IMR-90 (cell line): ENCODE measurements at regions not wholly inside any gene's neighbourhood (a gene's known extent, or its start where the extent isn't known, plus 50 kb on each side); places are given as distances from the start of the nearest gene placed in this dataset.

Source experiments
- ATAC-seq: fragments of 200-7000 bp; cut with Tn5 transposase; 2 replicates; pipeline ENCODE4 v1.9.1; 2020; ENCODE audit warnings: low read depth, mild to moderate bottlenecking, moderate library complexity
- BruUV-seq: library from RNA; stranded (reverse); fragments of 400-500 nt; replicated peaks from 2 replicates; lab custom pipeline; 2021; lab: Mats Ljungman, UMichigan
- CTCF ChIA-PET: fragments of 300-600 bp; formaldehyde crosslinking; extraction: SDS; loops from one replicate; lab custom pipeline; 2021; ENCODE audit warnings: antibody characterized with exemption; lab: Yijun Ruan, JAX
- POLR2A ChIA-PET: fragments of 300-600 bp; sonication (Branson Sonifier 250); formaldehyde crosslinking; loops from one replicate; lab custom pipeline; 2022; ENCODE audit warnings: antibody characterized with exemption; ENCODE audit not compliant: unreplicated experiment; lab: Charles Lee
- DNase-seq: peaks from one replicate; pipeline ENCODE4 v3.0.0; 2013
- H2AFZ ChIP-seq: replicated peaks from 2 replicates; pipeline ENCODE3; 2013; ENCODE audit warnings: low read length, mild to moderate bottlenecking; ENCODE audit not compliant: poor library complexity
- H2AK5ac ChIP-seq: 2 replicates; pipeline ENCODE4 v1.6.1; 2013; ENCODE audit warnings: low read depth, low read length, inconsistent platforms
- H2AK9ac ChIP-seq: replicated peaks from 2 replicates; pipeline ENCODE3; 2013; ENCODE audit warnings: mild to moderate bottlenecking, low read depth, low read length, moderate library complexity; ENCODE audit not compliant: poor library complexity
- H2BK120ac ChIP-seq: 2 replicates; pipeline ENCODE4 v1.6.1; 2013; ENCODE audit warnings: low read depth, low read length, inconsistent platforms
- H2BK15ac ChIP-seq: 3 replicates; pipeline ENCODE4 v1.6.1; 2013; ENCODE audit warnings: low read depth, low read length, inconsistent platforms
- H2BK20ac ChIP-seq: 2 replicates; pipeline ENCODE4 v1.6.1; 2013; ENCODE audit warnings: low read depth, mild to moderate bottlenecking, inconsistent platforms, low read length, moderate library complexity
- H2BK5ac ChIP-seq: 2 replicates; pipeline ENCODE4 v1.6.1; 2013; ENCODE audit warnings: mild to moderate bottlenecking, low read depth, low read length, inconsistent platforms; ENCODE audit not compliant: poor library complexity, severe bottlenecking
- H3K14ac ChIP-seq: replicated peaks from 2 replicates; pipeline ENCODE4 v1.6.1; 2013; ENCODE audit warnings: low read depth, low read length, inconsistent platforms
- H3K18ac ChIP-seq: 2 replicates; pipeline ENCODE4 v1.6.1; 2013; ENCODE audit warnings: low read depth, low read length, control low read depth
- H3K23ac ChIP-seq: 2 replicates; pipeline ENCODE4 v1.6.1; 2013; ENCODE audit warnings: low read depth, low read length, inconsistent platforms
- H3K27ac ChIP-seq: 2 replicates; pipeline ENCODE4 v1.5.1; 2013; ENCODE audit warnings: mild to moderate bottlenecking, control low read depth, low read length; ENCODE audit not compliant: insufficient read depth
- H3K27me3 ChIP-seq: 2 replicates; pipeline ENCODE4 v1.6.1; 2013; ENCODE audit warnings: low read length; ENCODE audit not compliant: control insufficient read depth, insufficient read depth
- H3K36me3 ChIP-seq: 2 replicates; pipeline ENCODE4 v1.6.1; 2013; ENCODE audit warnings: low read length, mixed read lengths; ENCODE audit not compliant: control insufficient read depth, insufficient read depth
- H3K4ac ChIP-seq: 2 replicates; pipeline ENCODE4 v1.6.1; 2013; ENCODE audit warnings: low read depth, low read length, inconsistent platforms
- H3K4me1 ChIP-seq: 2 replicates; pipeline ENCODE4 v1.6.1; 2013; ENCODE audit warnings: low read length, mixed read lengths; ENCODE audit not compliant: control insufficient read depth, insufficient read depth
- H3K4me2 ChIP-seq: 2 replicates; pipeline ENCODE4 v1.6.1; 2013; ENCODE audit warnings: low read depth, mild to moderate bottlenecking, control low read depth, low read length, moderate library complexity
- H3K4me3 ChIP-seq: 2 replicates; pipeline ENCODE4 v1.5.1; 2013; ENCODE audit warnings: low read depth, mild to moderate bottlenecking, control low read depth, low read length, moderate library complexity; ENCODE audit not compliant: insufficient read depth
- H3K56ac ChIP-seq: 2 replicates; pipeline ENCODE4 v1.6.1; 2013; ENCODE audit warnings: low read length, inconsistent platforms; ENCODE audit not compliant: insufficient read depth; ENCODE audit errors: extremely low read depth
- H3K79me1 ChIP-seq, 2 experiments: 2 replicates each; pipeline ENCODE4 v1.6.1; 2013; ENCODE audit warnings: low read length in 2 of 2, inconsistent platforms in 1 of 2, low read depth in 1 of 2
- H3K9ac ChIP-seq: 2 replicates; pipeline ENCODE4 v1.6.1; 2013; ENCODE audit warnings: low read depth, low read length, control low read depth
- H3K9me1 ChIP-seq: 2 replicates; pipeline ENCODE4 v1.6.1; 2013; ENCODE audit warnings: low read length, inconsistent platforms; ENCODE audit not compliant: insufficient read depth
- H3K9me3 ChIP-seq: 2 replicates; pipeline ENCODE4 v1.6.1; 2013; ENCODE audit warnings: low read length; ENCODE audit not compliant: control insufficient read depth, insufficient read depth
- H4K20me1 ChIP-seq: 2 replicates; pipeline ENCODE4 v1.6.1; 2013; ENCODE audit warnings: low read length, inconsistent platforms; ENCODE audit not compliant: insufficient read depth
- H4K5ac ChIP-seq: 2 replicates; pipeline ENCODE4 v1.6.1; 2013; ENCODE audit warnings: mild to moderate bottlenecking, low read depth, low read length, control low read depth
- H4K8ac ChIP-seq, 2 experiments: 2 replicates each; pipeline ENCODE4 v1.6.1; 2013; ENCODE audit warnings: low read depth in 2 of 2, low read length in 2 of 2, control low read depth in 1 of 2, inconsistent platforms in 1 of 2
- H4K91ac ChIP-seq: 2 replicates; pipeline ENCODE4 v1.6.1; 2013; ENCODE audit warnings: low read depth, low read length, inconsistent platforms; ENCODE audit not compliant: insufficient read depth
- CTCF ChIP-seq: conservative IDR thresholded peaks from 2 replicates; pipeline ENCODE4 v1.5.1; 2012; ENCODE audit warnings: mild to moderate bottlenecking, low read depth, low read length, improper control_type of control experiment
- WGBS, 2 experiments: methylation state at CpG; one replicate each; pipeline versions ENCODE4 v1.1.5 to v1.1.7; 2013; ENCODE audit warnings: missing lambda C conversion rate in 2 of 2; ENCODE audit not compliant: insufficient read length in 1 of 2; ENCODE audit errors: extremely low coverage in 2 of 2; 5-methylcytosine and 5-hydroxymethylcytosine counted together
- dilution Hi-C: fragments of 300-500 bp; cut with HindIII; formaldehyde crosslinking; loops from one replicate; pipeline ENCODE4 v1.14.3; 2018; ENCODE audit warnings: low sequenced_read_pairs; ENCODE audit not compliant: unreplicated experiment
- in situ Hi-C: fragments of 300-500 bp; cut with MboI; formaldehyde crosslinking; loops from 3 replicates; pipeline ENCODE4 v1.14.3; 2019; ENCODE audit warnings: low sequenced_read_pairs, inconsistent platforms, mixed read lengths
- intact Hi-C: fragments of 100-400 bp; cut with micrococcal nuclease; formaldehyde crosslinking; loops from 2 replicates; pipeline ENCODE4 v1.10.0; 2022

GRCh38 chr11:15551901-15552851 is 437.5 kb downstream of the INSC start:
- ChIA-PET POLR2A (no interaction called here), CTCF (interaction anchor here (0.7 kb wide), 1 partner anchor 1185 kb away, joined by 3 read pairs; no protein-coding TSS in a partner anchor)
- Histone ChIP-seq H2BK5ac (no peak overlapping the region), H2AK9ac (no peak overlapping the region), H3K9me3 (no peaks in the 10 kb centered on the region), H4K91ac (no peak overlapping the region), H2BK120ac (no peak overlapping the region), H3K23ac (no peak overlapping the region), H3K36me3 (no peaks in the 10 kb centered on the region), H3K4ac (no peak overlapping the region), H3K9me1 (no peaks in the 10 kb centered on the region), H3K4me2 (no peak overlapping the region), H3K9ac (no peak overlapping the region), H3K27ac (no peak overlapping the region), H3K79me1 (no peaks in the 10 kb centered on the region), H3K27me3 (no peaks in the 10 kb centered on the region), H2AFZ (no peak overlapping the region), H4K5ac (no peak overlapping the region), H2BK20ac (no peak overlapping the region), H3K4me3 (no peak overlapping the region), H2AK5ac (no peak overlapping the region), H3K14ac (no peak overlapping the region), H2BK15ac (no peak overlapping the region), H3K18ac (no peak overlapping the region), H3K4me1 (no peaks in the 10 kb centered on the region), H3K56ac (no peak overlapping the region), H4K8ac (no peak overlapping the region), H4K20me1 (no peaks in the 10 kb centered on the region)
- 0% methylated on average over 1 of the region's 4 CpGs; no CpG with 5 or more reads in 1 of the 2 experiments for WGBS, 2 experiments
- BruUV-seq: no TSS peak
- DNase-seq (no peak), ATAC-seq (no peak)
- no peak for TF ChIP-seq CTCF
- in situ Hi-C loops: no loop called here
- intact Hi-C loops: no loop called here
- dilution Hi-C loops: no loop called here
